BE2C (cell line): ENCODE measurements at regions not wholly inside any gene's neighbourhood (a gene's known extent, or its start where the extent isn't known, plus 50 kb on each side); places are given as distances from the start of the nearest gene placed in this dataset.

Experiments
- DNase-seq: peaks from one replicate; pipeline ENCODE4 v3.0.0-alpha.2; 2020
- H3K27me3 ChIP-seq: fragments of 250-450 bp; sonication (Bioruptor Pico); 2 replicates; pipeline ENCODE4 v1.5.1; 2020; ENCODE audit warnings: mild to moderate bottlenecking
- H3K36me3 ChIP-seq: fragments of 250-450 bp; sonication (Bioruptor Pico); 2 replicates; pipeline ENCODE4 v1.5.1; 2020; ENCODE audit warnings: mild to moderate bottlenecking
- H3K4me1 ChIP-seq: fragments of 250-450 bp; sonication (Bioruptor Pico); 2 replicates; pipeline ENCODE4 v1.5.1; 2020
- H3K4me3 ChIP-seq: 2 replicates; pipeline ENCODE4 v1.5.1; 2011; ENCODE audit warnings: low read depth, low read length
- H3K9me3 ChIP-seq: fragments of 250-450 bp; sonication (Bioruptor Pico); 2 replicates; pipeline ENCODE4 v1.5.1; 2020
- CTCF ChIP-seq: IDR thresholded peaks from 2 replicates; pipeline ENCODE4 v1.5.1; 2012; ENCODE audit warnings: mild to moderate bottlenecking, low read depth, low read length

GRCh38 chrX:113048480-113048879 is 207.8 kb upstream of the AMOT start:
- Histone ChIP-seq H3K27me3 (no peaks in the 10 kb centered on the region), H3K4me3 (no peak overlapping the region), H3K4me1 (no peaks in the 10 kb centered on the region), H3K36me3 (no peaks in the 10 kb centered on the region), H3K9me3 (no peaks in the 10 kb centered on the region)
- no peak for TF ChIP-seq CTCF
- no peak for DNase-seq

- no peak for DNase-seq
Measured at GRCh38 chrX:113033966-113034680, 193.5 kb upstream of the AMOT start.

GRCh38 chrX:113019958-113020357 is 179.3 kb upstream of the AMOT start:
- no peaks in the 10 kb centered on the region for H3K27me3 ChIP-seq
- no peaks in the 10 kb centered on the region for H3K4me1 ChIP-seq
- no peak for TF ChIP-seq CTCF
- H3K4me3 ChIP-seq, result no peak overlapping the region
- no peaks in the 10 kb centered on the region for H3K36me3 ChIP-seq
- DNase-seq, result no peak
- H3K9me3 ChIP-seq, result no peaks in the 10 kb centered on the region

More at GRCh38 chrX:113033966-113034680, 193.5 kb upstream of the AMOT start:
- TF ChIP-seq CTCF, result no peak
- Histone ChIP-seq H3K36me3 (no peaks in the 10 kb centered on the region), H3K9me3 (no peaks in the 10 kb centered on the region), H3K4me3 (no peak overlapping the region), H3K27me3 (no peaks in the 10 kb centered on the region), H3K4me1 (no peaks in the 10 kb centered on the region)

GRCh38 chrX:113009837-113010236 is 169.2 kb upstream of the AMOT start:
- DNase-seq, result no peak
- Histone ChIP-seq H3K9me3 (no peaks in the 10 kb centered on the region), H3K27me3 (no peaks in the 10 kb centered on the region), H3K4me1 (no peaks in the 10 kb centered on the region), H3K36me3 (no peaks in the 10 kb centered on the region), H3K4me3 (no peak overlapping the region)
- TF ChIP-seq CTCF, result no peak

GRCh38 chrX:113009029-113009428 is 168.4 kb upstream of the AMOT start:
- H3K4me3 ChIP-seq, result no peak overlapping the region
- no peaks in the 10 kb centered on the region for H3K36me3 ChIP-seq
- no peak for TF ChIP-seq CTCF
- H3K4me1 ChIP-seq, result no peaks in the 10 kb centered on the region
- no peaks in the 10 kb centered on the region for H3K27me3 ChIP-seq
- no peaks in the 10 kb centered on the region for H3K9me3 ChIP-seq
- no peak for DNase-seq

- Histone ChIP-seq H3K4me3 (no peak overlapping the region), H3K4me1 (no peaks in the 10 kb centered on the region), H3K9me3 (no peaks in the 10 kb centered on the region), H3K36me3 (no peaks in the 10 kb centered on the region), H3K27me3 (no peaks in the 10 kb centered on the region)
- DNase-seq, result no peak
- 0 out of 2 replicates have a peak, but pooled peaks have one; percentile 8 for TF ChIP-seq CTCF
Measured at GRCh38 chrX:113001836-113002235, 161.2 kb upstream of the AMOT start.
